Stimulated activated CD8-positive, alpha-beta memory T cell treated with anti-CD3 and anti-CD28 coated beads, Interleukin-7, amount 100 ng/mL, for 1 hour (primary cell): ENCODE measurements at regions not wholly inside any gene's neighbourhood (a gene's known extent, or its start where the extent isn't known, plus 50 kb on each side); places are given as distances from the start of the nearest gene placed in this dataset.

Experiments used
- DNase-seq, 2 donors: peaks; one replicate each; pipeline ENCODE4 v3.0.0-alpha.2; 2020; ENCODE audit warnings: low read depth in 2 of 2

- no peak for DNase-seq
Measured at GRCh38 chr15:77821188-77821958, 188.7 kb upstream of the LINGO1 start.

- DNase-seq: no peak
Measured at GRCh38 chr15:77819851-77820728, 187.4 kb upstream of the LINGO1 start.

DNA sequence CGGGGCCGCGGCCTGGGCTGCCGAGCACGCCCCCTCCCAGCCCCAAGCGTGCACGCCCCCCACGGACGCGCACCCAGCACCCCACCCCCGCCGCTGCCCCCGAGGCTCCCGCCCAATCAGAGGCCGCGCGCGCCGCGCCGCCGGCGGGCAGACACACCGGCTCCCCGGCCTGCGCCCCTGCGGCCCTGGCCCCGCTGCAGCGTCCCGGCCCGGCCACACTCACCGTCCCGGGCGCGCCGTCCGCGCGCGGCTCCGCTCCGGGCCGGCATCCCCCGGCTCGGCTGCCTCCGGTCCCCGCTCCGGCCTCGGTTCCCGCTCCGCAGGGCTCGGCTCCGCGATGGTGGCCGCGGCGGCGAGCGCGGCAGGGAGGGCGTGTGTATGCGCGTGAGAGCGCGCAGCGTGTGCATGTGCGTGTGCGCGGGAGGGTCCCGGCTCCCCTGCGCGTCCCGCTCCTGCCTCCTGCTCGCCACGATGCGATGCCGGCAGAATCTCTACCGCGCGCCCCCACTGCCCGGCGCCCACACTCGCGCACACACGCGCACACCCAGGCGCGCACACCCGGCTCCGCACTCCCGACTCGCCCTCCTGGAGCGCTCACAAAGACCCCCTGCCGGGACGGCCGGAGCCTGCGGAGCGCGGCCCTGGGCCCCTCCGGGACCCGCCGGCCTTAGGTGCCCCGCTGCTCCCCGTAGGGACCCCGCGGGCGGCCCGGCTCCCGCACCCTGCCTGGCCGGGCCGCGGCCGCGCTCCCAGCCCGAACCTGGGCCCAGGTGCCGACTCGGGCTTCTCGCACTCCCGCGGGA is 186.5 kb upstream of the LINGO1 start:
- DNase-seq: no peak

GRCh38 chr15:77818484-77819047 is 185.9 kb upstream of the LINGO1 start:
- DNase-seq: no peak

GRCh38 chr15:77817434-77817833 is 184.7 kb upstream of the LINGO1 start:
- DNase-seq: no peak

DNA sequence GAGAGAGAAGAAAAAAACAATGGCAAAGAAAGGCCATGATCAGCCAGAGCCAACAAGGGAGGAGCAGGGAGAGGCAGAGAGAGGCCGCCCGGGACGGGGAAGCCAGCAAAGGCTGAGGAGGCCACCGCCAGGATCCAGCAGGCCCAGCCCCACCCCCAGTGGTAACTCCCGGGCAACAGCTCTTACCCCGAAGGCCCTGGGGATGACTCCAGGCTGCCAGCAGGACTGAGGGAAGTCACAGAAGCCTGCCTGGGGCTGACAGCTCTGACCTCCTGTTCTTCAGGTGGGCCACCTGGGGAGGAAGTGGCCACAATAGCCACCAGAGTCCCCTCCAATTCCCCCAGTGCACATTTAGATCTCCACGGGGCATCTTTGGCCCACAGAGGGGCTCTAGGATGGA is 184.3 kb upstream of the LINGO1 start:
- no peak for DNase-seq

GRCh38 chr15:77815015-77815414 is 182.3 kb upstream of the LINGO1 start:
- no peak for DNase-seq

- no peak for DNase-seq
Measured at GRCh38 chr15:77812664-77813063, 180.0 kb upstream of the LINGO1 start.

DNA sequence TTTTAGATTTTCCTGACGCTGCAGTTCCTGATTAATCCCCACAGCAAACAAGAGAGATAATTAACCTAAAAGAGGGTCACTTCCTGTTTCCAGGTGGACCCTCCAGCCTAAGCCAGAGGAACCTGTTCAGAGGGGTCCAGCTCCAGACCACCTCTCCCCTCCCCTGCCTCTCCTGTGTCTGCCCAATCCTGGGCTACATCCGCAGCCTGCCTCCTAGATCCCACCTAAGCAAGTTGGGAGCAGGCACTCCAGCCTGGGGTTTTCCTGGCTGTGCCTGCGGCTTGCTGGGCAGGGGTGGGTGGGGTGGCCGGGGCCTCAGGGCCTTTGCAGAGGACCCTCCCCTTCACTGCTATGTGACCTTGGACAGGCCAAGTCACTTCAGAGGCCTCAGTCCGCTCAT is 178.6 kb upstream of the LINGO1 start:
- no peak for DNase-seq

GRCh38 chr15:77810130-77810571 is 177.4 kb upstream of the LINGO1 start:
- no peak for DNase-seq

DNA sequence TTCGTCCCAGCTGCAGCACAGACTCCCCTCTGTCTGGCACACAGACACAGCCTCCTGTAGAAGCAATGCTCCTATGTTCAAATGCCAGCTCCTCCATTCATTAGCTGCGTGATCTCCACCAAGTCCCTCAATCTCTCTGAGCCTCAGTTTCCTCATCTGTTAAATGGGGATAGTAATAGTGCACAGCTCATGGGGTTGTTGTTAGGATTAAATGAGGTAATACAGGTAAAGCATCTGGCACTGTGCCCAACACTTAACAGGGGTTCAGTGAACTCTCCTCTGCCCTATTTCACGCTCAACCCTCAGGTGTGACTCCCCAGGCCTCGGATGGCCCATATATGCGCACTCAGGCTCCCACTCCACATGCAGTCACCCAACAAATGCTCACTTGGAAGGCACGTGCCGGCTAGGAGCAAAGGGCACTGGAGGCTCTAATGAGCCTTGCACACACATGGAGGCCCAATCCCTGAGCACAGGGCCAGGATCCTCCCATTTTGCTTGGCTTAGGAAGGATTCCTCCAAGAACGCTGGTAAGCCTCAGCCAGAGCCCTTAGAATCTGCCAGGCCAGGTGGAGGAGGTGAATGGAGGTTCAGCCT is 176.0 kb upstream of the LINGO1 start:
- DNase-seq: no peak

GRCh38 chr15:77808075-77808474 is 175.4 kb upstream of the LINGO1 start:
- DNase-seq: no peak

DNA sequence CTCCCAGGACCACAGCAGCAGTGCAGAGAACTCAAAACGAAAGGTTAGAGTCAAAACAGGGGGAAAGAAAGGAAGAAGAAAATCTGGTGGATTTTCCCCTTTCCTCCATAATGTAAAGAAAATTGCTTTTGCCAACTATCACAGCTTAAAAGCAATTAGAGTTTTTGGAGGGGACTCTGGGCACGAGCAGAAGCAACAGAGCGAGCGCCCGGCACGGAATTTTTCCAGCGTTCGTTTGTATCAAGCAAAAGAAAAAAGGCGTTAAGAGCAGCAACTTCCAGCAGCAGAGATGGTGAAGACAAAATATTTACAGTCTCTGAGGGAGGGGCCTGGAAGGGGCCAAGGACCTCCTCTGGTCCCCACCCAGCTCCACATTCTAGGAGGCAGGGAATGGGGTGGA is 174.9 kb upstream of the LINGO1 start:
- no peak for DNase-seq

DNA sequence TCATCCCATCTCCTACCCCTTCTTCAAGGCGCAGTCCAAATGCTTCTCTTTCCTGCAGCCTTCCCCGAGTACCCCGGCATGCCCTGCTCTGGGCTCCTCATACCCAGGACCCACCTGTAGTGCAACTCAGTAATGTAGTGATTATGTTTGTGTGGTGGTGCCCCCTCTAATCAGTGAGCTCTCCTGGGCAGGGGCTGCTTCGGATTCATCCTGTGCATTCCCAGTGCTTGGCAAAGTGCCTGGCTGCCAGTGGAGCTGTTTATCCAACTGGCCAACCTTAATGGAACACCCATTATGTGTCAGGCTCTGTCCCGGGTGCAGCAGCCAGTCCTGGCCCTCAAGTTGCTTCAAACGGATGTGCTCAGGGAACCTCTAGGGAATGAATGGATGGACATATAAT is 174.4 kb upstream of the LINGO1 start:
- DNase-seq: no peak

DNA sequence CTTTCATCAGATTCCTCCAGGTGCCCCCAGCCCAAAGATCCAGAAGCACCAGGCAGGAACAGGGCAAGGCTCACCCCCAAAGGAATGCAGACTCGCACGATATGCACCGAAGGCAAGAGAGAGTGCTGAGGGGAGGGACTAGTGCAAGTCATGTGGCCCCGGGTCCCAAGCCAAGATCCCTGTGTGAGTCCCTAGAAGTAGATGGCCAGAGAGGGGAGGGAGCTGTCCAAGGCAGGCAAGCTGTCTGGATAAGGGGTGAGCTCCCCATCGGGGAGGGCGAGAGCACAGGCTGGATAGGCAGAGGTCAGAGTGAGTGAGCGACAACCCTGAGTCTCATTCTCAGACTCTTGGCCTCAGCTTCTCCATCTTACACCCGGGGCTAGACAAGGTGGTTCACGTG is 171.5 kb upstream of the LINGO1 start:
- no peak for DNase-seq

GRCh38 chr15:77803487-77803886 is 170.8 kb upstream of the LINGO1 start:
- no peak for DNase-seq

- DNase-seq: no peak
Measured at GRCh38 chr15:77800305-77800704, 167.6 kb upstream of the LINGO1 start.

GRCh38 chr15:77798847-77799246 is 166.1 kb upstream of the LINGO1 start:
- no peak for DNase-seq

DNA sequence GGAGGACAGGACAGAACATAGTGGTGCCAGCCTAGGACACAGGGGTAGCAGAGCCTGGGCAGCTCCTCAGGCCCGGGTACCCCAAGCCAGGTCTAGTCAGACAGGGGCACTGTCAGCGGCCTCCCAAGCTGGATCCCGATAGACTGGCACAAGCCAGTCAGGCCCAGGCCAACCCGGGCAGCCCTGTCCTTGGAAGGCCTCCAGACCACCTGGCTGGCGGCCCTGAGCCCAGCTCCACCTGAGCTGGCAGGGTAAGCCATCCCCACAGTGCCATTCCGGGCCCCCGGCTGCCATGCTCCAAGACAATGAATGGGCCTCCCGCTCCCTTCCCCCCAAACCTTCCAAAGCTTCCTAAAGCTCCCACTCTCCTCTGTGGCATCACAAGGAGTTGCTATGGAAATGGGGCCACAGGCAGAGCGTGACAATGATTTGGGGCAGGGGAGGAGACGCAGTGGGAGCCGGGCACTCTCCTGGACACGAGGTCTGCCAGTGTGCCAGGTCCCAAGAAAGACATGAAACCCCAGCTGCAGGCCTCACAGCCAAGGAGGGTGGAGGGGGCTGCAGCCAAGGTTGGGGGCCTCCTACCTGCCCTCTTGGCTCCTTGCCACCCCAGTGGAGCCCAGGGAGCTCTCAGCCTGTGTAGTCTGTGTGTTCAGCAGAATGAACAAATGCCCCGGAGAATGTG is 165.6 kb upstream of the LINGO1 start:
- DNase-seq: no peak

GRCh38 chr15:77797270-77797669 is 164.6 kb upstream of the LINGO1 start:
- no peak for DNase-seq
